ENCODE measurements at regions not wholly inside any gene's neighbourhood (a gene's known extent, or its start where the extent isn't known, plus 50 kb on each side); places are given as distances from the start of the nearest gene placed in this dataset.

DNA sequence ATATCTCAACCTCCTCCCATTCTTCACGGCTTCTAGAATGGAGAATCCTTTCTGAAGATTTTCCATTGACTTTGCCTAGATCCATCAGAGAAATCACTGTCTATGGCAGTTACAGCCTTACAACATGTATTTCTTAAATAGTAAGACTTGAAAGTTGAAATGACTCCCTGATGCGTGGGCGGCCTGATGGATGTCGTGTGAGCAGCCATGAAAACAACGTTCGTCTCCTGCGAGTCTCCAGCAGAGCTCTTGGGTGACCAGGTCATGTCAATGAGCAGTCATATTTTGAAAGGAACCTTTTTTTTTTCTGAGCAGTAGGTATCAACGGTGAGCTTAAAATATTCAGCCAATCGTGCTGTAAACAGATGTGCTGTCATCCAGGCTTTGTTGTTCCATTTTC lies 139.9 kb upstream of the C14orf180 start:
- DNase-seq (ENCODE audit: low spot score), result no peak
- Mint-ChIP-seq H3K27me3 (ENCODE audit: low read depth) (peaks cover 7% of the 10 kb centered on the region), H3K27ac (ENCODE audit: unreplicated experiment) (no peak overlapping the region), H3K9me3 (ENCODE audit: low read depth) (peaks cover 9% of the 10 kb centered on the region), H3K4me1 (ENCODE audit: low read depth) (peaks cover 3% of the 10 kb centered on the region), H3K36me3 (ENCODE audit: low read depth) (peaks cover 5% of the 10 kb centered on the region), H3K4me3 (ENCODE audit: unreplicated experiment) (no peak overlapping the region)
- TF ChIP-seq CTCF (IDR thresholded peaks at IDR 0.05), result no peak

- Mint-ChIP-seq H3K27me3 (ENCODE audit: low read depth) (peaks cover 7% of the 10 kb centered on the region), H3K36me3 (ENCODE audit: low read depth) (peaks cover 5% of the 10 kb centered on the region), H3K9me3 (ENCODE audit: low read depth) (peaks cover 9% of the 10 kb centered on the region), H3K27ac (ENCODE audit: unreplicated experiment) (no peak overlapping the region), H3K4me1 (ENCODE audit: low read depth) (peaks cover 3% of the 10 kb centered on the region), H3K4me3 (ENCODE audit: unreplicated experiment) (no peak overlapping the region)
- no peak for TF ChIP-seq CTCF (IDR thresholded peaks at IDR 0.05)
- no peak for DNase-seq (ENCODE audit: low spot score)
These were observed 139.1 kb upstream of the C14orf180 start for GRCh38 chr14:104440297-104440956.

GRCh38 chr14:104441275-104442106 lies 138.1 kb upstream of the C14orf180 start:
- Mint-ChIP-seq H3K27me3 (ENCODE audit: low read depth) (peaks cover 7% of the 10 kb centered on the region), H3K4me3 (ENCODE audit: unreplicated experiment) (no peak overlapping the region), H3K36me3 (ENCODE audit: low read depth) (peaks cover 5% of the 10 kb centered on the region), H3K4me1 (ENCODE audit: low read depth) (peaks cover under 1% of the 10 kb centered on the region), H3K9me3 (ENCODE audit: low read depth) (peaks cover 9% of the 10 kb centered on the region), H3K27ac (ENCODE audit: unreplicated experiment) (no peak overlapping the region)
- DNase-seq (ENCODE audit: low spot score), result no peak
- no peak for TF ChIP-seq CTCF (IDR thresholded peaks at IDR 0.05)

GRCh38 chr14:104442107-104442551 lies 137.4 kb upstream of the C14orf180 start:
- no peaks in the 10 kb centered on the region for H3K4me1 Mint-ChIP-seq (ENCODE audit: low read depth)
- H3K27me3 Mint-ChIP-seq (ENCODE audit: low read depth), result peaks cover 7% of the 10 kb centered on the region
- peak; percentile 83 for DNase-seq (ENCODE audit: low spot score)
- H3K36me3 Mint-ChIP-seq (ENCODE audit: low read depth), result peaks cover 5% of the 10 kb centered on the region
- no peak overlapping the region for H3K4me3 Mint-ChIP-seq (ENCODE audit: unreplicated experiment)
- no peak for TF ChIP-seq CTCF (IDR thresholded peaks at IDR 0.05)
- H3K9me3 Mint-ChIP-seq (ENCODE audit: low read depth), result peaks cover 9% of the 10 kb centered on the region
- no peak overlapping the region for H3K27ac Mint-ChIP-seq (ENCODE audit: unreplicated experiment)

- peaks cover 12% of the 10 kb centered on the region for H3K9me3 Mint-ChIP-seq (ENCODE audit: low read depth)
- peaks cover 13% of the 10 kb centered on the region for H3K27me3 Mint-ChIP-seq (ENCODE audit: low read depth)
- peaks cover 5% of the 10 kb centered on the region for H3K36me3 Mint-ChIP-seq (ENCODE audit: low read depth)
- H3K4me3 Mint-ChIP-seq (ENCODE audit: unreplicated experiment), result no peak overlapping the region
- no peak for TF ChIP-seq CTCF (IDR thresholded peaks at IDR 0.05)
- H3K27ac Mint-ChIP-seq (ENCODE audit: unreplicated experiment), result no peak overlapping the region
- DNase-seq (ENCODE audit: low spot score), result no peak
- H3K4me1 Mint-ChIP-seq (ENCODE audit: low read depth), result no peaks in the 10 kb centered on the region
These were observed 136.8 kb upstream of the C14orf180 start for GRCh38 chr14:104442631-104443390.

All from chondrocyte (in vitro differentiated cells).